ENCODE measurements at regions not wholly inside any gene's neighbourhood (a gene's known extent, or its start where the extent isn't known, plus 50 kb on each side); places are given as distances from the start of the nearest gene placed in this dataset.

DNA sequence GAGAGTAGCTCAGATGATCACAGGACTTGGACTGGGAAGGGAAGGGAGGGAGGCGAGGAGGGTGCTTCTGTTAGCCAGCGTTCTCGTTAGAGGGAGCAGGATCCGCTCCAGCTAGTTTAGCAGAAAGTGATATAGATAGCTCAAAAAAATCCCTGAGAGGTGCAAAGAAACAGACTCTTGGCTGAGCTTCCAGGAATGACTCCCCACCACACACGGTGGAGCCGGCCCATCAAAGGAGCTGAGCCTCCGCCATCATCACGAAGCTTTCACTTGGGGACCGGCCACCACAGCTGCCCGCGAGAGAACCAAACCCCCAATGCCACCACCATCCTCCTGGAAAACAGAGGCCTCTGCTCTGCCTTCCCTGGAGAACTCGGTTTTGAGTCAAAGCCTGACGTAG is 124.6 kb upstream of the BCL2L14 start:
- no peak for DNase-seq (ENCODE audit: low read depth)

DNA sequence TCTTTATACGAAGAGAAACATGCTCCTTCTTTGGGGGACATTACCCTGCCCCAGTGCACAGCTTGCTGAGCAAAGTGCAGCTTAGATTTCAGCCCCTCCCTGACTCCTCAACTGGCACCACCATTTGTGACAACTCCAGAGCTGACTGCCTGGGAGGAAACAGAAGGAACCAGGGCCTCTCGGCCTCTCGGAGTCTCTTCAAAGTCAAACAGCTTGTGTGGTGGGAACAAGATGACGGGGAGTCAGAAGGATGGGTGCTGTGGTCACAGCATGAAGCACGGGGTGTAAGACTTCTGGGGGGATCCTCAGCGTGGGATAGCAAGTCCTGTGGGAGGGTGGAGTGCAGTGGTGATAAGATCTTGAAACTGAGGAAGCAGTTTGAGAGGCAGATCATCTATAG is 123.5 kb upstream of the BCL2L14 start:
- DNase-seq (ENCODE audit: low read depth): no peak

GRCh38 chr12:11949738-11950411 is 120.9 kb upstream of the BCL2L14 start:
- DNase-seq (ENCODE audit: low read depth): no peak

DNA sequence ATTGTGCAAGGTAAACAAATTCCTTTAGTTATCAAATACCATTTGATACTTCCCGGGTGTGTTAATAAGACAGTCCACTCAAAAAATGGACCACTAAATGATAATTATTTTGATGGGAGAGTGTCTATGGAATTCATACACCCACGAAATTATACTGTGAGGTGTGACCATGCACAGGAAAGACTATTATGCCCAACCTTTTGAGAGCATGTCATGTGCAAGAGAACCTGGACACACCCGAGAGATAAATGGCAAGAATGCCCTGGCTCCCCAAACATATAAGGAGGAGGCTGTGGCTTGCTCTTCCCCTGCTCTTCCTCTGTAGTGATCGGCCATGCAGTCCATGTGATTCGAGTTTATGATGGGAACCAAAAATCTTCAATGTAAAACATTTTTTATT is 119.5 kb upstream of the BCL2L14 start:
- DNase-seq (ENCODE audit: low read depth): no peak

- DNase-seq (ENCODE audit: low read depth): no peak
Measured at GRCh38 chr12:11953523-11953922, 117.2 kb upstream of the BCL2L14 start.

- DNase-seq (ENCODE audit: low read depth): no peak
Measured at GRCh38 chr12:11954181-11954580, 116.6 kb upstream of the BCL2L14 start.

- DNase-seq (ENCODE audit: low read depth): no peak
Measured at GRCh38 chr12:11958221-11959091, 112.3 kb upstream of the BCL2L14 start.

DNA sequence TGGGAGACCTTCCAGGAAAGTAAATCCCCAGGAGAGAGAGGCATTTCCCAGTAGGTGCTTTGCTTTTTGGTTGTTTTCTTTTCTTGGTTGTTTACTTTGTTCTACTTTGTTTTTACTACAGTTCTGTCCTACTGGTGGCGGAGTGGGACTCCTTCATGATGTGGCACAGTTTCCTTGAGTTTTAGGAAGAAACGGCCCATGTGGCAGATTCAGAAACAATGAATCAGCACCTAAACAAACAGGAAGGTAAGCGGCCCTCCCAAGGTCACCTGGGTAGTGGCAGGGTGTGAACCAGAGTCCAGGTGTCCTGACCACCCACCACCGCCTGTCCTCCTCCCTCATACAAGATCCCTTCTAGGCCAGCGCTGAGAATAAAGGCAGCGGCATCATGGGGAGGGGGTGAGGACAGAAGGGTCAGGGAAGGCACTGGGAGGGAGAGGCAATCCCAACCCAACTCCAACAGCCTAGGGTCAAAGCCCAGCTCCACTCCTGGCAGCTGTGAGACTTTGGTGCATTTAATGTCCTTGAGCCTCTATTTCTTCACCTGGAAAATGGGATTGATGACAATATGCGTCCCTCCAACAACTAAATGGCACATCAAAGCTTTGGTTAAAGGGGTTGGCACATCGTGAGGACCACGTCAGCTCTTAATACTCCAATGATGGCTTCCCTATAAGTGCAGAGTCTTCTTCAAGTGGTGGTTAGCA is 111.5 kb upstream of the BCL2L14 start:
- no peak for DNase-seq (ENCODE audit: low read depth)

- DNase-seq (ENCODE audit: low read depth): no peak
Measured at GRCh38 chr12:11960646-11961045, 110.1 kb upstream of the BCL2L14 start.

DNA sequence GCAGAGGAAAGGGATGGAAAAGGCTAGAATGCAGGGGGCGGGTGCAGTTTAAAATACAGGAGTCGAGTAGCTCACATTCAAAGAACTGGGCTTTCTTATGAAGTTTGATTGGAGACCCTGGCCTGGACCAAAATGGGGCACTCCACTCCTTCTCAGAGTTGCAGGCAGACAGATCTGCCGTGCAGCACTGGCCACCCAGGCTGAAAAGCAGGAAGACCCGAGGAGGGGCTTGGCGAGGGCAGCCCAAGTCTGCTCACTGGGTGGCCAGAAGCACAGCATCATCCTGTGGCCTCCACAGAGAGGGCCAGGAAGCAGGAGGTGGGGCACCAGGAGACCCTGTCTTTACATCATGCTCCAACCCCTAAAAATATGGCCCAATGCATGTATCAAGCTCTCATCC is 109.1 kb upstream of the BCL2L14 start:
- DNase-seq (ENCODE audit: low read depth): no peak

- no peak for DNase-seq (ENCODE audit: low read depth)
Measured at GRCh38 chr12:11962860-11963259, 107.9 kb upstream of the BCL2L14 start.

DNA sequence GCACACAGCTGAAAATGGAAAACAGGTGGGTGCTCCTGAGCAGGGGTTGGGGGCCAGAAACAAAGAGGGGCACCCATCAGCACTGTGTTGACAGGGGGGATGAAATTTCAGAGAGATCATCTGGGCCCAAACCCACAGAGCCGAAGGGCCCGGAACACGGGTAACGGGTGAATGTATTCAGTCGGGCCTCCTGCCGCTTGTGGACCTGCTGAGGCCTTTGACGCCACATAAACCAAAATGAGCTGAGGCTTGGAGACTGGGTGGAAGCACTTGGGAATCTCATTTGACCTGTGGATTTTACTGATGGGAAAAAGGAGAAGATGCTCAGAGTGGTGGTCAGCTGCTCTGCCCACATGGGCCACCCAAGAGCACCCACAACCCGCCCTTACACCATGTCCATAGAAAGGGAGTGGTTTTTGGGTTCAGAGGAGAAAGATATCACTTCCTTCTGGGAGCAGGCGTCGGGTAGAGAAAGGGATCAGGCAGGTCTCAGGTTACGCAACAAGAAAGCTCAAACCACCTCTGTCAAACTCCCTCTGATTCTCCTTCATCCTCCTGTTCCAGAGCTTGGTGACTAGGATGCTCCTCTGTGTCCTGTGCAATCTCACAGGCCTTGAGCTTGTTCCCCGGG is 106.8 kb upstream of the BCL2L14 start:
- DNase-seq (ENCODE audit: low read depth): no peak

- no peak for DNase-seq (ENCODE audit: low read depth)
Measured at GRCh38 chr12:11965258-11965910, 105.4 kb upstream of the BCL2L14 start.

DNA sequence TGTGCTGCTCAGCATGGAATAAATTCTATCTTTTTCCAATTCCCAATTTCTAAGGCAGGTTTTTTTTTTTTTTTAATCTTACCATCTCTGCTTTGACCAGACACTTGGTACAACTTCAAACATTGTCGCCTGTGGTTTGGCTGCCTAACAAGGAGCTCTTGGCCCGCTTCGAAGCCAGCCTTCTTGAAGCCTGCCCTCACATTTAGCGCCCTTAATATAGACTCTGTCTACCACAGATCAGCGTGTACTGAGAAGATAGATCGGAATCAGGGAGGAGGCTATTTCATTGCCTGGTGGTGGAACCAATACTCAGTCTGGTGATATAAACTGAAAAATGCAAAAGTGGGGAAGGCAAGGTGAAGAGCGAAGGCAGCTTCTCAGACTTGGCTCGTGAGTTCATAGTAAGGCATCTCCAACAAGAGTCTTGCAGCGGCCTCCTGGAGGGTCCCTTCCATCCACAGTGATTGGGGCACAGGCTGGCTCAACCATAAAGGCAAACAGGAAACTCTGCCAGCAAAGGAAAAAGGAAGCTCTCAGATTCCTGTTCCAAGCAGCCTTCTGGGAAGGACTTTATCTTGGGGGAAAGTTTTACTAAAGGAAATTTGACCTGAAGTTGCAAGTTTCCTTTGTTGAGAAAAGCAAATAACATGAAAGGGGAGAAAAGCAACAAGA is 103.2 kb upstream of the BCL2L14 start:
- DNase-seq (ENCODE audit: low read depth): no peak

DNA sequence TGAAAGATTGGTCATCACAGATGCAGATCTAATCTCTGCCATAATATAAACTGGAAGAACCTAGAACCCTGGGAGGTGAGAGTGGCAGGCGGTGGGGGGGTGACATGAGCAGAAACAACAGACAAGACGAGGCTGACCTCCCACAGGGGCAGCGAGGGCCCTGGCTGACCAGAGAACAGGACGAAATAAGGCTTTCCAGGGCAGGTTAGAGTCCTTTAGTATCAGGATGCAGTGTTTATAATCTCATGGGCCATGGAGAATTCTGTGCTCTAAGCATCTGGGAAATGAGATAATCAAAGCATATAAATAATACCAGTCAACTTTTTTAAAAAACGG is 102.7 kb upstream of the BCL2L14 start:
- DNase-seq (ENCODE audit: low read depth): no peak

DNA sequence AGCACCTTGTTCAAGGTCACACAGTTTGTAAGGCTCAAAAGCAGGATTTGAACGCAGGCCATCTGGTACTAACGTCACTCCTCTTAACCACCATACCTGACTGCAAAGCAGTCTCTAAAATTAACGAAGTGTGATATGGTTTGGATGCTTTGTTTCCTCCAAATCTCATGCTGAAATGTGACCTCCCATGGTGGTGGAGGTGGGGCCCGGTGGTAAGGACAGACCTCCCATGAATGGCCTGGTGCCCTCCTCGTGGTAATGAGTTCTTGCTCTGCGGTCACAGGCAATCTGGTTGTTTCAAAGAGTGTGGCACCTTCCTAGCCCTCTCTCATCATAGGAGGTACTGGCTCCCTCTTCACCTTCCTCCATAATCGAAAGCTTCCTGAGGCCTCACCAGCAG is 102.2 kb upstream of the BCL2L14 start:
- DNase-seq (ENCODE audit: low read depth): no peak

DNA sequence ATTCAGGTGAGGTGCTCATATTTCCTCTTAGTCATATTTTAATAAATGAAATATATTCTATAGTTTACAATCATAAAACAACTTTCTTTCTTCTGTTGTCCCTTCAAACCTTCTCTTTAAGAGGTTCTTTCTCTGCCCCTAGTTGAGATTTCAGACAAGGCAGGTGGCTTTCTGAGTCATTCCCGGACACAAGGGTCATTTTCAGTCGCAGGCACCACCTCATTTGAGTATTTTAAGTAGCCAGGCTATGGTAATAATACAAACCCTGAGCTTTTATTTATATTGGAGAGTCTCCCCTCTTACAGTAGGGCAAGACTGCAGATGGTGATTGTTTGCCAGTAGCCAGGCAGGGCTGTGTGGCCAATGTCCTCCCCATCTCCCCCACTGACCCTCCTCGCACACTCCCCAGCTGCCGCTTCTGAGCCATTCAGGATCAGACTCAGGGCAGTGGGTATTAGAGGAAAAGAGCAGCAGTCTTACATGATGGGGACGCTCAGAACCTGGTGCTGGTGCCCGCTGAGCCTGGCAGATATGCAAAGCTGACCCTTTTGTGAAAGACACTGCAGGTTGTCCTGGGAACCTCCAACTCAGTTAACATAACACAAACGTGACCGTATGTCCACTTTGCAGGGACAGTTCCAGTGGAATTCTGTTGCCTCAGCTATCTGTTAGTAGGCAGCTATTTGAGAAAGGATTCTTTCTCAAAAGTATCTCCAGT is 101.1 kb upstream of the BCL2L14 start:
- DNase-seq (ENCODE audit: low read depth): no peak

- DNase-seq (ENCODE audit: low read depth): no peak
Measured at GRCh38 chr12:11970155-11970520, 100.6 kb upstream of the BCL2L14 start.

GRCh38 chr12:11973396-11973795 is 97.3 kb upstream of the BCL2L14 start:
- DNase-seq (ENCODE audit: low read depth): no peak

DNA sequence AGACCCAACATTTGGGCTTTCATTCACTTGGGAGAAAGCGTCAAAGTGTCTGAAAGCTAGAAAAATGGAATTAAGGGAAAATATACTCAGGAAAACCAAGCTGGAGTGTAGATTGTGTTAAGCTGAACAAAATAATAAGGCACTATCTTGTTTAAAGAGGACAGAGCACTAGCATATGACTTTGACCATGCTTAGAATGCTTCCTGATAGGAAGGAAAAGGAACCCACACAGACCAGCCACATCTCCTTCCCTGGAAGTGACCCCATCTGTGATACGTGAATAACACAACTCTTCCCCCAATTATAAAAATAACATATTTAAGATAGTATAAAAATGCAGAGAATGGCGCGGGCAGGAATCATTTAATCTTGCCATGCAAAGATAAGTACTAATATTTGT is 94.7 kb upstream of the BCL2L14 start:
- DNase-seq (ENCODE audit: low read depth): no peak

Data from CMK (cell line).